Mesothelial cell of epicardium (in vitro differentiated cells): ENCODE measurements at regions not wholly inside any gene's neighbourhood (a gene's known extent, or its start where the extent isn't known, plus 50 kb on each side); places are given as distances from the start of the nearest gene placed in this dataset.
"Not testable (repeated sequence)": the region's sequence is repeated elsewhere in the genome, so short reads cannot be mapped to it uniquely, and the experiment has no call there.

Source experiments
- DNase-seq, 2 experiments: peaks; one replicate each; pipeline ENCODE4 v3.0.0; 2021; ENCODE audit warnings: low spot score in 2 of 2; ENCODE audit not compliant: unreplicated experiment in 2 of 2
- H3K27ac Mint-ChIP-seq: 2 replicates; pipeline ENCODE4 v1.8.0; 2021; ENCODE audit warnings: mixed read lengths
- H3K27me3 Mint-ChIP-seq: 2 replicates; pipeline ENCODE4 v1.8.0; 2021; ENCODE audit warnings: low read depth, mixed read lengths
- H3K36me3 Mint-ChIP-seq: 2 replicates; pipeline ENCODE4 v1.8.0; 2021; ENCODE audit warnings: mixed read lengths
- H3K4me1 Mint-ChIP-seq: 2 replicates; pipeline ENCODE4 v1.8.0; 2021; ENCODE audit warnings: mixed read lengths
- H3K4me3 Mint-ChIP-seq: 2 replicates; pipeline ENCODE4 v1.8.0; 2021; ENCODE audit warnings: mild to moderate bottlenecking, moderate library complexity, mixed read lengths
- H3K9me3 Mint-ChIP-seq: 2 replicates; pipeline ENCODE4 v1.8.0; 2021; ENCODE audit warnings: mixed read lengths

- H3K9me3 Mint-ChIP-seq, result peaks cover 51% of the 10 kb centered on the region
Measured at GRCh38 chr9:41251101-41251500, 62.0 kb upstream of the ZNG1F start.

DNA sequence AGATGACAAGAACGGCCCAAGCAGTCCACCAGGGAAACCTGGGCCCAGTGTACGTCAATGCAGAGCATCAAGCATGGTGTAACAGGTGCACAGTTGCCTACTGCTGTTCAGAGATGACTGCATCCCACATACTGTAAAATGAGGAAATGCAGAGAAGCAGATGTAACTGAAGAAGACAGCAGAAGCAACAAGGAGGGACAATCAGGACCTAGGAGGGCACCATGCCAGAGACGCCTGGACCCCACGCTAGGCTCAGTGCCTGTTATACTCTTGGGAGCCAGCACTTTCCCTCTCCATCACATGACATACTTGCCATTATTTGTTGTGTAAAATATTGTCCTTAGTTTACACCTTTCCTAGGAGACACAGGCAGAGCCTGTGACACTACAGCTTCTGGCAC lies 57.6 kb upstream of the ZNG1F start:
- H3K9me3 Mint-ChIP-seq, result peaks cover 49% of the 10 kb centered on the region
- H3K36me3 Mint-ChIP-seq, H3K4me3 Mint-ChIP-seq, H3K4me1 Mint-ChIP-seq, DNase-seq, H3K27me3 Mint-ChIP-seq, H3K27ac Mint-ChIP-seq: not testable (repeated sequence)

More at GRCh38 chr9:41251101-41251500, 62.0 kb upstream of the ZNG1F start:
- H3K36me3 Mint-ChIP-seq, H3K4me3 Mint-ChIP-seq, H3K4me1 Mint-ChIP-seq, H3K27ac Mint-ChIP-seq, H3K27me3 Mint-ChIP-seq, DNase-seq: not testable (repeated sequence)
